ENCODE measurements at regions not wholly inside any gene's neighbourhood (a gene's known extent, or its start where the extent isn't known, plus 50 kb on each side); places are given as distances from the start of the nearest gene placed in this dataset.

DNA sequence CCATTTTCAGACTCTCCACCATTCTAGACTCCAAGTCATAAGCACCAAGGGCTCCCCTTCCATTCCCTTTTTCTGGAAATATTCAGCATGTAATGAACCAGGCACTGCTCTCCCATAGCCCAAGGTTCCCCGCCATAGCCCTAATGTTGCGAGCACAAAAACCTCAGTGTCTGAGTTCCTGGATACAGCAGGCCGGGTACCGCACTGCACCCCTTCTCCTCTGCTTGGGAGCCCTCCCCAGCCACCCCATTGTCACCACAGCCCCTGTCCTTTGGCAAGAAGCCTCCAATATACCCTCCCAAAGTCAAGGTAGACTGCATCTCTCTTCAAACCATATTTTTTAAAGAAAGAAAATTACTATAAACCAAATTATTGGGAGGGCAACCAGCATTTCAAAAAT is 1341.1 kb downstream of the BRD1 start:
- TF ChIP-seq, protein P1, sequence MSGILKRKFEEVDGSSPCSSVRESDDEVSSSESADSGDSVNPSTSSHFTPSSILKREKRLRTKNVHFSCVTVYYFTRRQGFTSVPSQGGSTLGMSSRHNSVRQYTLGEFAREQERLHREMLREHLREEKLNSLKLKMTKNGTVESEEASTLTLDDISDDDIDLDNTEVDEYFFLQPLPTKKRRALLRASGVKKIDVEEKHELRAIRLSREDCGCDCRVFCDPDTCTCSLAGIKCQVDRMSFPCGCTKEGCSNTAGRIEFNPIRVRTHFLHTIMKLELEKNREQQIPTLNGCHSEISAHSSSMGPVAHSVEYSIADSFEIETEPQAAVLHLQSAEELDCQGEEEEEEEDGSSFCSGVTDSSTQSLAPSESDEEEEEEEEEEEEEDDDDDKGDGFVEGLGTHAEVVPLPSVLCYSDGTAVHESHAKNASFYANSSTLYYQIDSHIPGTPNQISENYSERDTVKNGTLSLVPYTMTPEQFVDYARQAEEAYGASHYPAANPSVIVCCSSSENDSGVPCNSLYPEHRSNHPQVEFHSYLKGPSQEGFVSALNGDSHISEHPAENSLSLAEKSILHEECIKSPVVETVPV (CRISPR knock-in tag; IDR thresholded peaks at IDR 0.05), result no peak
- TF ChIP-seq TOX (CRISPR knock-in tag; IDR thresholded peaks at IDR 0.05; ENCODE audit: borderline replicate concordance) (no peak), CSDC2 (CRISPR knock-in tag; IDR thresholded peaks at IDR 0.05) (no peak), PPARA (CRISPR knock-in tag; IDR thresholded peaks at IDR 0.05; ENCODE audit: borderline replicate concordance) (no peak), SNAI2 (CRISPR knock-in tag; IDR thresholded peaks at IDR 0.05) (no peak)
- TF ChIP-seq, protein P2, sequence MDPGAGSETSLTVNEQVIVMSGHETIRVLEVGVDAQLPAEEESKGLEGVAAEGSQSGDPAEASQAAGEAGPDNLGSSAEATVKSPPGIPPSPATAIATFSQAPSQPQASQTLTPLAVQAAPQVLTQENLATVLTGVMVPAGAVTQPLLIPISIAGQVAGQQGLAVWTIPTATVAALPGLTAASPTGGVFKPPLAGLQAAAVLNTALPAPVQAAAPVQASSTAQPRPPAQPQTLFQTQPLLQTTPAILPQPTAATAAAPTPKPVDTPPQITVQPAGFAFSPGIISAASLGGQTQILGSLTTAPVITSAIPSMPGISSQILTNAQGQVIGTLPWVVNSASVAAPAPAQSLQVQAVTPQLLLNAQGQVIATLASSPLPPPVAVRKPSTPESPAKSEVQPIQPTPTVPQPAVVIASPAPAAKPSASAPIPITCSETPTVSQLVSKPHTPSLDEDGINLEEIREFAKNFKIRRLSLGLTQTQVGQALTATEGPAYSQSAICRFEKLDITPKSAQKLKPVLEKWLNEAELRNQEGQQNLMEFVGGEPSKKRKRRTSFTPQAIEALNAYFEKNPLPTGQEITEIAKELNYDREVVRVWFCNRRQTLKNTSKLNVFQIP (CRISPR knock-in tag; IDR thresholded peaks at IDR 0.05; ENCODE audit: borderline replicate concordance, low read depth), result no peak
- no peak for ATAC-seq

DNA sequence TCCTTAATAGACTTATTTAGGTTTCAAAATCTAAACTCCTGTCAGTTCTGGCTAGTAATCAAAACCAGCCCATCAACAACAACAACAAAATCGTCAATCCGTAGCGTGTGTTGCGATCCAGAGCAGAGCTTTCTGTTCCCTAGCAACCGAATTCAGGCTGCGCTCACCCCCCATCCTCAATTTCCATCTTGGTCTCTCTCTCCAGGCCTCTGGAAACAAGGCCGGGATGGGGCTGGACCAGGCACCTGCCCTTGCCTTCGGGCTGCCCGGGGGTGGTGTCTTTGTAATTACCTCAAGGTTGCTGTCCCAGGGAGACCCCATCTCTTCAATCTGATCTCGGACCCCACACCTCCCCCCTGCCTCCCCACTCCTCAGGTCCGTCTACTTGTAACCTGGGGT is 1341.5 kb downstream of the BRD1 start:
- TF ChIP-seq, protein P1 (CRISPR knock-in tag; IDR thresholded peaks at IDR 0.05), result no peak
- TF ChIP-seq TOX (CRISPR knock-in tag; IDR thresholded peaks at IDR 0.05; ENCODE audit: borderline replicate concordance) (no peak), ZNF565 (CRISPR knock-in tag; conservative IDR thresholded peaks at IDR 0.05; ENCODE audit: low read depth) (no peak), TCF4 (CRISPR knock-in tag; IDR thresholded peaks at IDR 0.05; ENCODE audit: borderline replicate concordance) (no peak), ZNF8 (CRISPR knock-in tag; IDR thresholded peaks at IDR 0.05) (no peak), SNAI2 (CRISPR knock-in tag; IDR thresholded peaks at IDR 0.05) (no peak), ZNF70 (CRISPR knock-in tag; IDR thresholded peaks at IDR 0.05) (no peak), ESRRG (CRISPR knock-in tag; IDR thresholded peaks at IDR 0.05) (no peak), ISL1 (CRISPR knock-in tag; IDR thresholded peaks at IDR 0.05) (no peak), ZC3H10 (CRISPR knock-in tag; IDR thresholded peaks at IDR 0.05) (no peak), GLIS3 (CRISPR knock-in tag; IDR thresholded peaks at IDR 0.05) (no peak)
- TF ChIP-seq, protein P3, sequence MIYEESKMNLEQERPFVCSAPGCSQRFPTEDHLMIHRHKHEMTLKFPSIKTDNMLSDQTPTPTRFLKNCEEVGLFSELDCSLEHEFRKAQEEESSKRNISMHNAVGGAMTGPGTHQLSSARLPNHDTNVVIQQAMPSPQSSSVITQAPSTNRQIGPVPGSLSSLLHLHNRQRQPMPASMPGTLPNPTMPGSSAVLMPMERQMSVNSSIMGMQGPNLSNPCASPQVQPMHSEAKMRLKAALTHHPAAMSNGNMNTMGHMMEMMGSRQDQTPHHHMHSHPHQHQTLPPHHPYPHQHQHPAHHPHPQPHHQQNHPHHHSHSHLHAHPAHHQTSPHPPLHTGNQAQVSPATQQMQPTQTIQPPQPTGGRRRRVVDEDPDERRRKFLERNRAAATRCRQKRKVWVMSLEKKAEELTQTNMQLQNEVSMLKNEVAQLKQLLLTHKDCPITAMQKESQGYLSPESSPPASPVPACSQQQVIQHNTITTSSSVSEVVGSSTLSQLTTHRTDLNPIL (CRISPR knock-in tag; IDR thresholded peaks at IDR 0.05; ENCODE audit: low read depth), result no peak
- TF ChIP-seq, protein P2 (CRISPR knock-in tag; IDR thresholded peaks at IDR 0.05; ENCODE audit: borderline replicate concordance, low read depth), result no peak
- ATAC-seq, result no peak

DNA sequence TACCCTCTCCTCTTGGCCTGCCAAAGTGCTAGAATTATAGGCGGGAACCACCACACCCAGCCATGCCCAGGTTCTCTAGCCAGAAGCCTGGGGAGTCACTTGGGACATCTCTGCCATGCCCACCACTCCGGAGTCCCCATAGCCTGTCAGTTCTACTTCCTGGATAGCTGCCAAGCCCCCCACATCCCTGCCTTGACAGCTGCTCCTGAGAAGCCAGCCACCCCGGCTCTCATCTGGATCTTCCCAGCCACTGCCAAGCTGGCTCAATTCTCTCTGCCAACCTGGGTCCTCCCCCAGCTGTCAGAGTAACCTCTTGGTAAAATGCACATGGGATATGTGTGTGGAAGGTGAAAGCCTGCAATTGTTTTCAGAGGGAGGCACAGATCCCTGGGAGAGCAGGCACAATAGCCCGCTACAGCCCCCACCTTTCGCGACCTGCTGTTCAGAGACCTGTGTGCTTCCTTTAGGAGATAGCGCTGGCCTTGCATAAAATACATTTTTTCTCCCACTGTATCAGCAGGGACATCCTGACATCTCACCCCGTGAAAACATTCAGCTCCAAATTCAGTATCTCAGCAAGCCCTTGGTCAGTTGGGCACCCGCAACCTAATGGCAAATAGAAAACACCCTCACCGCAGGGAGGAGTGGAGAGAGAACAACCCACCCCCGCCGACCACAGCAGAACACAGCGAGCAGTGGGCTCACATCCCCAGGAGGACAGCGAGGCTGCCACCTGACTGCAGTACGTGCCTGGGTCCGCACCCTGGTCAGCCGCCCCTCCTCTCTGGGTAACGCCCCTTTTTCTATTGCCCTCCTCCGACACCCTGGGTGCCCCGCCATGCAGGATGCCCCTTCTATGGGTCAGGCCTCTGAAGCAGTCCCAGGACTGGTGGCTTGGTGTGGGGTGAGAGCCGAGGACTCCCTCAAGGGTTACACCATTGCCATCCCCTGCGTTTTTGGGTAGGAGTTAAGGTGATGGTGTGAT is 1342.2 kb downstream of the BRD1 start:
- no peak for ATAC-seq
- TF ChIP-seq ESRRG (CRISPR knock-in tag; IDR thresholded peaks at IDR 0.05), result no peak
- no peak for TF ChIP-seq GLIS3 (CRISPR knock-in tag; IDR thresholded peaks at IDR 0.05)
- TF ChIP-seq ZNF565 (CRISPR knock-in tag; conservative IDR thresholded peaks at IDR 0.05; ENCODE audit: low read depth), result no peak
- no peak for TF ChIP-seq ZC3H10 (CRISPR knock-in tag; IDR thresholded peaks at IDR 0.05)

DNA sequence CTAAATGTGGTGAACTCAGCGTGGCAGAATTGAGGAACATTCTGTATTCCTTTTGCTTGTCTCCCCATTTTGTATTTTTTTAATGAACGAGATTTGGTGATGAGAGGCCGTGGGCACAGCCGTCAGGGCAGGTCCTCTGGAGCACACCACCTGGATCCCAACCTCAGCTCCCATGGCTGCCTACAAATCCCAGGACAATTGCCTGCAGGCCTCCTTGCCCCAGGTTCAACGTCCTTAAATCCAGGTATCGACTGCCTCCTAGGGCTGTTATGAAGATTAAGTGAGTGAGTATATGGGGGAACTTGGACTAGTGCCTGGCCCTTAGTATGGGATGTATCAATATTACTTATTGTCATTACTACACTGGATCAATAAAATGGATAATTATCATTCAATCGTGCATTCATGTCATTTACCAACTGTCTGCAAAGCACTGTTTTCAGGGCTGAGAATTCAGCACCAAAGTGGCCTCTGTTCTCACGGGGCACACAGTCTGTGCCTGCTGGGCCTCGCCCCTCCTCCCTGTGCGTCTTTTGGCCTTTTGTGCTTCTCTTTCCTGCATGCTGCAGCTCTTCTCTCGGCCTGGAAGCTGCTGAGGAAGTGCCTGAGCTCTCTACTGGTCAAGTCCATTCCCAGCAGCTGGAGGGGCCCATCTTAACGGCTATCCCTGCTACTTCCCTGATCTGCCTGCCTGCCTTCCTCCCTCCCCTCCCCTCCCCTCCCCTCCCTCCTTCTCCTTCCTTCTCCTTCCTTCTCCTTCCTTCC is 1343.7 kb downstream of the BRD1 start:
- no peak for ATAC-seq
- TF ChIP-seq ESRRG (CRISPR knock-in tag; IDR thresholded peaks at IDR 0.05) (no peak), ARNTL (CRISPR knock-in tag; IDR thresholded peaks at IDR 0.05; ENCODE audit: borderline replicate concordance, low read depth) (no peak), OSR1 (CRISPR knock-in tag; IDR thresholded peaks at IDR 0.05) (no peak), SNAI2 (CRISPR knock-in tag; IDR thresholded peaks at IDR 0.05) (no peak), BACH2 (CRISPR knock-in tag; IDR thresholded peaks at IDR 0.05; ENCODE audit: borderline replicate concordance) (no peak), ZC3H10 (CRISPR knock-in tag; IDR thresholded peaks at IDR 0.05) (no peak), ISL1 (CRISPR knock-in tag; IDR thresholded peaks at IDR 0.05) (no peak)
- TF ChIP-seq, protein P3 (CRISPR knock-in tag; IDR thresholded peaks at IDR 0.05; ENCODE audit: low read depth), result no peak

Data from SK-N-SH treated with all-trans-retinoic acid at 6 μM for 48 hours (cell line).